ENCODE measurements at regions not wholly inside any gene's neighbourhood (a gene's known extent, or its start where the extent isn't known, plus 50 kb on each side); places are given as distances from the start of the nearest gene placed in this dataset.

- no peak for DNase-seq (ENCODE audit: low read depth)
These were observed 83.8 kb upstream of the FNDC3B start for GRCh38 chr3:171955598-171955997.

- DNase-seq (ENCODE audit: low read depth): no peak
These were observed 83.1 kb upstream of the FNDC3B start for GRCh38 chr3:171956181-171956683.

GRCh38 chr3:171956705-171957104, 82.7 kb upstream of the FNDC3B start:
- DNase-seq (ENCODE audit: low read depth): no peak

GRCh38 chr3:171959532-171960089, 79.8 kb upstream of the FNDC3B start:
- no peak for DNase-seq (ENCODE audit: low read depth)

DNA sequence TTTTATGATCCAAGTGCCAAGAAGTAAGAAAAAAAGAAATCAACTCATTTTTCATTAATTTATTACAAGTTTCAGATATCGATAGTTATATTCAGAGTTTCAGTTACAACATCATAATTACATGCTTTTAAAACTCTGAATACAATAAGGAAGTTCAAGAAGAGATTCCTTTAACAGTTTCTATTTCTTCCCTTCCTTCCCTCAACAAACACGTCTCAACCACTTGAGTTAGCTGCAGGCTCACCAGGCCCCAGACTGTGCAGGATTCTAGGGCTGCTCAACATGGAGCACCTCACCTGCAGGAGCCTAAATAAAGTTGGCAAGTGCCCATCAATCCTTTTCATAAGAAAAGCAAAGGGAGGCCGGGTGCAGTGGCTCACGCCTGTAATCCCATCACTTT, 79.2 kb upstream of the FNDC3B start:
- no peak for DNase-seq (ENCODE audit: low read depth)

- no peak for DNase-seq (ENCODE audit: low read depth)
These were observed 77.1 kb upstream of the FNDC3B start for GRCh38 chr3:171962137-171962720.

GRCh38 chr3:171963546-171963945, 75.8 kb upstream of the FNDC3B start:
- DNase-seq (ENCODE audit: low read depth): no peak

DNA sequence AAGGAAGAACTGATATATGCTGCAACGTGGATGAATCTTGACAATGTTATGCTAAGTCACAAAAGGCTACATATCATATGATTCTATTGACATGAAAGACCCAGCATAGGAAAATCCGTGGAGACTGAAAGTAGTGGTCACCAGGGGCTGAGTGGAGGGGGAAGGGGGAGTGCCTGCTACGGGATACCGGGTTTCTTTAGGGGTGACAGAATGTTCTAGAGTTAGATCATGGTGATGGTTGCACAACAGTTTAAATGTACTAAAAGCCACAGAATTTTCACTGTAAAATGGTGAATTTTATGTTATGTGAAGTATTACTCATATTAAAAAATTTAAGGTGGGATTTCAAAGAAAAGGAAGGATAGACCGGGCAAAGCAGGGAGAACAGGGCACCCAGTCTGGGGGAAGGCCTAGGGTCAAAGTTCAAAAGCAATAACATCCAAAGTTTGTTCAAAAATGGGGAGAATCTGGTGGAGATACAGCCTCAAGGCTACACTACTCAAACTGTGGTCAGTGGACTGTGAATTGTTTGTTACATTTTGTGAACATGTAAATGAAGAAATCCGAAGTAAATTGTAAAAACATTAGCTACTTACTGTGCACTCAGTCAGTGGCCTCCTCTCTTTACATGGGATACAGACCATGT, 74.2 kb upstream of the FNDC3B start:
- no peak for DNase-seq (ENCODE audit: low read depth)

- DNase-seq (ENCODE audit: low read depth): no peak
These were observed 72.7 kb upstream of the FNDC3B start for GRCh38 chr3:171966533-171967136.

GRCh38 chr3:171967137-171967783, 72.1 kb upstream of the FNDC3B start:
- peak; percentile 80 for DNase-seq (ENCODE audit: low read depth)

DNA sequence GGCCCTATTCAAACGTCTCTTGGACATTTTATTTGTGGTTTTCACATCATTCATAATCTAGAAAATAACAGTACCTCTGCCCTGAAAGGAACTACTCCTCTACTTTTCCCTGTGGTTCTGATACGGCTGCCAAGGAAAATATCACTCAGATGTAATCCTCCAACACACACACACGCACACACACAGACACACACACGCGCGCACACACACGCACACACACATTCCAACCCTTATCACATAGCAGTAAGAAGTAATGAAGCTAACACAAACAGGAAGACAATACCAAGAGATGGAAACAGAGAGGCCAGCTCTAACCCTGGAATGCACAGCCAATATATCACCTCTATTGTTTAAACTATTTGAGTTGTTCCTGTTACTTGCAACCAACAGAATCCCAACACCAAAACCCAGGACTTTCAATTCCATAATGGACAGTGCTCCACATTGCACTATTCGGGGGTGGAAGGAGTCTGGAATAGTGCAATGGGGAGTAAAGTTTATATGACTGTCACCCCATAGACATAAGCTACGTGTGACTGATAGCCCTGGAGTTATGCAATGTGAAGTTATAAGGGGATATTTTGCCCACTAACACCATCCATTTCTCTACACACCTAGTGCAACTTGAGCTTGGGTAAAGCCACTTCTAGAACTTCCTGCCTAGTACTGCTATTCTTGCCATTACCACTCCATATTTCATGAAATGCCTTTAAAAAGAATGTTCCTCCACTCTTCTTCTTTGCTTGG, 71.3 kb upstream of the FNDC3B start:
- peak; percentile 27 for DNase-seq (ENCODE audit: low read depth)

GRCh38 chr3:171970301-171970788, 69.0 kb upstream of the FNDC3B start:
- peak; percentile 46 for DNase-seq (ENCODE audit: low read depth)

- DNase-seq (ENCODE audit: low read depth): no peak
These were observed 67.4 kb upstream of the FNDC3B start for GRCh38 chr3:171971919-171972514.

GRCh38 chr3:171972871-171973348, 66.5 kb upstream of the FNDC3B start:
- DNase-seq (ENCODE audit: low read depth): no peak

GRCh38 chr3:171974986-171975837, 64.2 kb upstream of the FNDC3B start:
- no peak for DNase-seq (ENCODE audit: low read depth)

- peak; percentile 74 for DNase-seq (ENCODE audit: low read depth)
These were observed 62.9 kb upstream of the FNDC3B start for GRCh38 chr3:171976526-171976925.

DNA sequence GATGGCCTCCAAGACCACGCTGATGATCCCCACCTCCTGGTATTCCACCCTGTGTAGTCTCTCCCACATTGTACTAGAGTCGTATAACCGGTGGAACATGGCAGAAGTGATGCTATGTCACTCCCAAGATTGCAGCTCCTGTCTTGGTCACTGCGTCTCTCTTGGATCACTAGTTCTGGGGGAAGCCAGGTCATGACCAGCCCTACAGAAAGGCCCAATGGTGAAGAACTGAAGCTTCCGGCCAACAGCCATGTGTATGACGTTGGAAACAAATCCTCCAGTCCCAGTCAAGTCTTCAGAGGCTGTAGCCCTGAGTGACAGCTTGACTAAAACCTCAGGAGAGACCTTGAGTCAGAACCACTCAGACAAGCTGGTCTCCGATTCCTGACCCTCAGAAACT, 61.9 kb upstream of the FNDC3B start:
- DNase-seq (ENCODE audit: low read depth): no peak

- DNase-seq (ENCODE audit: low read depth): no peak
These were observed 61.5 kb upstream of the FNDC3B start for GRCh38 chr3:171977860-171978259.

DNA sequence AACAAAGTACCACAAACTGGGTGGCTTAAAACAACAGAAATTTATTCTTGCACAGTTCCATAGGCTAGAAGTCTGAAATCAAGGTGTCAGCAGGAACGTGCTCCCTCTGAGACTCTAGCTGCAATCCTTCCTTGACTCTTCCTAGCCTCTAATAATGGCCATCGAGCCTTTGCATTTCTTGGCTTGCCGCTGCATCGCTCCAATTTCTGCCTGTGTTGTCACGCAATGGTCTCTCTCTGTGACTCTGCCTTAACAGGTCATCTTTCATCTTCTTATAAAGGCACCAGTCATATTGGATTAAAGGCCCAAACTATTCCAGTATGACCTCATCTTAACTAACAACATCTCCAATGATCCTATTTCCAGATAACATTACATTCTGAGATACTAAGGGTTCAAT, 61.0 kb upstream of the FNDC3B start:
- DNase-seq (ENCODE audit: low read depth): no peak

- no peak for DNase-seq (ENCODE audit: low read depth)
These were observed 60.3 kb upstream of the FNDC3B start for GRCh38 chr3:171979081-171979480.

Data from HT1080 (cell line).